ENCODE measurements at regions not wholly inside any gene's neighbourhood (a gene's known extent, or its start where the extent isn't known, plus 50 kb on each side); places are given as distances from the start of the nearest gene placed in this dataset.

DNA sequence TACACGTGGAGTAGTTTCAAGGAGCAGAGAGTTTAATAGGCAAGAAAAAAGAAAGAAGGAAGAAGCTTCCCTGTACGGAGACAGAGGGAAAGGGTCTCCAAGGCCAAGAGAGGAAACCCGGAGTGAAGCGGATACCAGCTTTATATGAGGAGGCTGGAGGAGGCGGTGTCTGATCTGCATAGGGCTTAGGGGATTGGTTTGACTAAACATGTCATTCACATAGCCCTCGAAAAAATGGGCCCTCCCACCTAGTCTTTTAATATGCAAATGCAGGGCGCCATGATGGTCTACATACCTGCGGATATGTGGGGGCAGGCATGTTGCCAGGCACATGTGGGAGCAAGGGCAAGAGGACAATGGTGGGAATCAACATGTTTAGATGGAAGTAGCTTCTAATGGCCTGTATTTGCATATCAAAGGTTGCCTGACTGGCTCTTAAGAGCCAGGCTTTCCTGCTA lies 103.1 kb upstream of the UGT8 start:
- Mint-ChIP-seq H3K4me1 (ENCODE audit: low read depth) (no peaks in the 10 kb centered on the region), H3K9me3 (no peaks in the 10 kb centered on the region), H3K27ac (no peak overlapping the region), H3K27me3 (ENCODE audit: low read depth) (no peaks in the 10 kb centered on the region), H3K4me3 (no peak overlapping the region), H3K36me3 (ENCODE audit: low read depth) (no peaks in the 10 kb centered on the region)

DNA sequence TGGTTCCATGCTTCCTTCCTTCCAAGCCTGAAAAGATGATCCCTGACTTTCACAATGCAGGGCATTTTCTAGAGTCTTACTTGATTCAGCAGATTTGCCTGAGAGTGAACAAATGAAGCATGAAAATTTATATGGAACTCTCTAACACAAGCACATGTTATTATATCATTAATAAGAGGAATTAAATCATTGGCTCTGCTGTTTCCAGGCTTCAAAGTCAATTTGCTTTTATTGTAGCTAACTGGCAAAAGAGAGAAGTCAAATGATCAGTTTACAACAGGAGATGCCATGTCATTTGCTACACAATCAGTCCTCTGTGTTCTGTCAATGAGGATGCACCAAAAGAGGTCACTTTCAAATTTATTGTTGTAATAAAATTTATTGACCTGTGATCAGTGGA lies 101.5 kb upstream of the UGT8 start:
- Mint-ChIP-seq H3K36me3 (ENCODE audit: low read depth) (no peaks in the 10 kb centered on the region), H3K4me1 (ENCODE audit: low read depth) (no peaks in the 10 kb centered on the region), H3K27me3 (ENCODE audit: low read depth) (no peaks in the 10 kb centered on the region), H3K4me3 (no peak overlapping the region), H3K27ac (no peak overlapping the region), H3K9me3 (no peaks in the 10 kb centered on the region)

DNA sequence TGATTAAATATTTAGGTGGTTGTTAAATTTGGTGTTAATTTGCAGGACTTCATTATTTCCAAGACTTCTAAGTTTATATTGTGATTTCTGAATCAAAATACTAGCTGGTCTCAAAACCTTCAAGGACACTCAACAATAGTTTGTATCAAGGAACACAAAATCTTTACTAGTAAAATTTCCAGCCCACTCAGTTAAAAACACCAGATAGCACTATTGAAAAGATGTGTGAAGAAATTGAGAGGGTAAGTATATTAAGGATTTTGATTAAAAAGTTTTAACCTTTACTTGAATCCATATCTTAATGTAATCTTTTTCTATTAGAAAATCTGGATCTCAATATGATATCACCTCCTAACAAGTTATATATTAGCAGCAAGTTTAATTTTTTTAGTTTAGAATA lies 89.3 kb upstream of the UGT8 start:
- no peaks in the 10 kb centered on the region for H3K36me3 Mint-ChIP-seq (ENCODE audit: low read depth)
- H3K4me3 Mint-ChIP-seq: no peak overlapping the region
- no peaks in the 10 kb centered on the region for H3K4me1 Mint-ChIP-seq (ENCODE audit: low read depth)
- no peaks in the 10 kb centered on the region for H3K9me3 Mint-ChIP-seq
- H3K27ac Mint-ChIP-seq: no peak overlapping the region
- no peaks in the 10 kb centered on the region for H3K27me3 Mint-ChIP-seq (ENCODE audit: low read depth)

DNA sequence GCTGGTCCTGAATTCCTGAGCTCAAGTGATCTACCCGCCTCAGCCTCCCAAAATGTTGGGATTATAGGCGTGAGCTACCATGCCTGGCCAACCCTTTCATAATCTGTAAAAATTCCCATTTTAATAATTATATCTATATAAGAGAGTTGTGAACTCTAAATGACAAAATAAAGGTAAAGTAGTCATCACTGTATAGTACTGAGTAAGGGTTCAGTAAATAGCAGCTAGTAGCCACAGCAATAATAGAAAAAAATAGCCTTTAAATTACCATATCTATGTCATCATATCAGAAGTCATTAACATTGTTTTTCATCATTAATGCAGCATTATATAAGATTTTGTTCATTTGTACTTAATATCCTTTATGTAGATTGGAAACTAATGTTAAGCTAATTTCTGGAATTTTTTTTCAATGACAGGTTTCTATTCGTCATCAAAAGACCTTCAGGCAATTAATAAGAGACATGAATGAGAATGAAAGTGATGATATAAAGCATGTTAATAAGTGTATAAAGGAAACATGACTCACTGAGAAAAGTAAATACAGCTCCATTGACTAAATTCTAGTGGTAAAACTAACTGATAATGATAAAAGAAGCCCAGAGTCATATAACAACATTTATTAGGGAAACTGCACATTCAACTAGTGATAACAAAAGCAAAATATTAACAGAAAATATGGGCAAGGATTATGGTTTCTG lies 85.9 kb upstream of the UGT8 start:
- no peaks in the 10 kb centered on the region for H3K27me3 Mint-ChIP-seq (ENCODE audit: low read depth)
- no peaks in the 10 kb centered on the region for H3K4me1 Mint-ChIP-seq (ENCODE audit: low read depth)
- H3K36me3 Mint-ChIP-seq (ENCODE audit: low read depth): no peaks in the 10 kb centered on the region
- H3K27ac Mint-ChIP-seq: no peak overlapping the region
- H3K4me3 Mint-ChIP-seq: no peak overlapping the region
- no peaks in the 10 kb centered on the region for H3K9me3 Mint-ChIP-seq

DNA sequence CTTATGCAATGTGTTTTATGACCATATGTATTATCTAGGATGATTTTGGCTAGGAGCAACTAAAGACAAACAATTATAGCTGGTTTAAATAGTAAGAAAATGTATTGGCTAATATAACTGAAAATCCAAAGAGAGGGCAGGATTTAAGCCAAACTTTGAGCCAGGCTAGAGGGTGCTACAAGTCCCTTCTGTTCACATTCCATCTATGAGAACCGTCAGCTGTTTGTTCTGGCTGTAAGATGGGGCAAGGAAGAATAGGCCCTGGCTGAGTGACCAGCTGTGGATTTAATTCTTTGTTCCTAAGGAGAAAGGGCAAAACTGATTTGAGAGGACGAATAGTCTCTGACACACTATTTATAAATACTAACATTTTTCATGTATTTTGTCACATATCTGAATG lies 79.2 kb upstream of the UGT8 start:
- H3K27me3 Mint-ChIP-seq (ENCODE audit: low read depth): no peaks in the 10 kb centered on the region
- peaks cover 27% of the 10 kb centered on the region for H3K9me3 Mint-ChIP-seq
- no peak overlapping the region for H3K4me3 Mint-ChIP-seq
- H3K36me3 Mint-ChIP-seq (ENCODE audit: low read depth): no peaks in the 10 kb centered on the region
- H3K4me1 Mint-ChIP-seq (ENCODE audit: low read depth): no peaks in the 10 kb centered on the region
- no peak overlapping the region for H3K27ac Mint-ChIP-seq

DNA sequence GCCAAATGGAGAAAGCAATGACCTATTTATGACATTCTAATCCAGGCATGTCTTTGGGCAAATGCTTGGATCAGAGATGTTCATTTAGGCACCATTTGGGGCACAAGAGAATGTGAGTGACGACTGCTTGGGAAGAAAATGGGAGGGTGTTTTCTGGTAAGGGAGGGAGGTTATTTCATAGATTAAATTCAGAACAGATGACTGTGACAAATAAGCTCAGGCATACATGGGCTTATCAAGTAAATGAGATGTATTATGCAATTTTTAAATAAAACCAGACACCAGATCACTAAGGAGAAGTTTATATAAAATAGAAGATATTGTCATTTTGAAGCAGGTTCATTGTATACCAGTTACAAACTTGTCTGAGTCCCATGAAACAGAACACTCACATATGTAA lies 71.4 kb upstream of the UGT8 start:
- Mint-ChIP-seq H3K4me3 (no peak overlapping the region), H3K9me3 (peaks cover 13% of the 10 kb centered on the region), H3K36me3 (ENCODE audit: low read depth) (no peaks in the 10 kb centered on the region), H3K4me1 (ENCODE audit: low read depth) (no peaks in the 10 kb centered on the region), H3K27me3 (ENCODE audit: low read depth) (no peaks in the 10 kb centered on the region), H3K27ac (no peak overlapping the region)

DNA sequence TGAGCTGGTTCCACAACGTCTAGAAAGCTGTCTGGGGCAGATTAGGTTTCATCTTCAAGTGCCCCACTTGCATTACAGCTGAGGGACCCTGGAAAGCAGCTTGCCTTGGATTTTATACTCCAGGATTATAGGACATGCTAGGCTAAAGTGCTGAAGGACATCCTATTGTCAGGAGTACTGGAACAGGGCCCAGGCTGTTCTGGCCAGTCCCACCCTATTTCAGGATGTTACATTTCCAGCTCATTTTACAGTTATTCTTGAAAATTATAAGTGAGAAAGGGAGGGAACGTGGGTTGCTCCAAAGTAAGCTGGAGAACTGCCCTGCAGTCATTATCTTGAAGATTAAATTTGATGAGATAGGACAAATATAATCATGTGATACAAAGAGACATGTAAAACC lies 71.0 kb upstream of the UGT8 start:
- Mint-ChIP-seq H3K9me3 (peaks cover 13% of the 10 kb centered on the region), H3K4me3 (no peak overlapping the region), H3K4me1 (ENCODE audit: low read depth) (no peaks in the 10 kb centered on the region), H3K36me3 (ENCODE audit: low read depth) (no peaks in the 10 kb centered on the region), H3K27me3 (ENCODE audit: low read depth) (no peaks in the 10 kb centered on the region), H3K27ac (no peak overlapping the region)

DNA sequence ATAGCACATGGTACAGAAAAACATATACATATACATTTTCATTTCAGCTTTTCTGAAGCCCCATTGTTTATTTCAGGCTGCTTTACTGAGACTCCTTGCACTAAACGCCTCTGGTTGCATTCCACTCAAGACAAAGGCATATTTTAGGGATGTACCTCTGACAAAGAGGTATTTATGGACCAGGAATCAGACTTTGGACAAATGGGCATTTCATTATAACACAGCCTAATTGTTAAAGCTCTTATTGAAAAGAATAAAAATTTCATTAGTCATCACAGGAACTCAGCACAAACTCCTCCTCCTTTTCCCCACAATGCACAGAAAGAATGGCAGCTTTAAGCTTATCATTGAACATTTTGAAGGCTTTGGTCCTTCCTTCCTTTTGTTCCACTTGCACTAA lies 62.9 kb upstream of the UGT8 start:
- H3K9me3 Mint-ChIP-seq: peaks cover 2% of the 10 kb centered on the region
- no peak overlapping the region for H3K4me3 Mint-ChIP-seq
- no peaks in the 10 kb centered on the region for H3K36me3 Mint-ChIP-seq (ENCODE audit: low read depth)
- H3K27me3 Mint-ChIP-seq (ENCODE audit: low read depth): no peaks in the 10 kb centered on the region
- H3K4me1 Mint-ChIP-seq (ENCODE audit: low read depth): no peaks in the 10 kb centered on the region
- H3K27ac Mint-ChIP-seq: no peak overlapping the region

DNA sequence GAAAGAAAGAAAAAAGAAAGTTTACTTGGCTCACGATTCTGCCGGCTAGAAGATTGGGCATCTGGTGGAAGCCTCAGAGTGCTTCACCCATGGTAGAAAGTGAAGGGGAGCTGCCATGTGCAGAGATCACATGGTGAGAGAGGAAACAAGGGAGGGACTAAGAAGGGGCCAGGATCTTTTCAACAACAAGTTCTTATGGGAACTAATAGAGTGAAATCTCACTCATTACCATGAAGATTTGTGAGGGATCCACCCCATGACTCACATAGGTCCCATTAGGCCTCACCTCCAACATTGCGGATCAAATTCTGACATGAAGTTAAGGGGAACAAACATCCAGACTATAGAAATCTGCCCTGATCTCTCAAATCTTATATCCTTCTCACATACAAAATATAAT lies 61.3 kb upstream of the UGT8 start:
- H3K4me3 Mint-ChIP-seq: no peak overlapping the region
- H3K9me3 Mint-ChIP-seq: peaks cover 2% of the 10 kb centered on the region
- H3K36me3 Mint-ChIP-seq (ENCODE audit: low read depth): no peaks in the 10 kb centered on the region
- H3K27ac Mint-ChIP-seq: no peak overlapping the region
- H3K27me3 Mint-ChIP-seq (ENCODE audit: low read depth): no peaks in the 10 kb centered on the region
- H3K4me1 Mint-ChIP-seq (ENCODE audit: low read depth): no peaks in the 10 kb centered on the region

DNA sequence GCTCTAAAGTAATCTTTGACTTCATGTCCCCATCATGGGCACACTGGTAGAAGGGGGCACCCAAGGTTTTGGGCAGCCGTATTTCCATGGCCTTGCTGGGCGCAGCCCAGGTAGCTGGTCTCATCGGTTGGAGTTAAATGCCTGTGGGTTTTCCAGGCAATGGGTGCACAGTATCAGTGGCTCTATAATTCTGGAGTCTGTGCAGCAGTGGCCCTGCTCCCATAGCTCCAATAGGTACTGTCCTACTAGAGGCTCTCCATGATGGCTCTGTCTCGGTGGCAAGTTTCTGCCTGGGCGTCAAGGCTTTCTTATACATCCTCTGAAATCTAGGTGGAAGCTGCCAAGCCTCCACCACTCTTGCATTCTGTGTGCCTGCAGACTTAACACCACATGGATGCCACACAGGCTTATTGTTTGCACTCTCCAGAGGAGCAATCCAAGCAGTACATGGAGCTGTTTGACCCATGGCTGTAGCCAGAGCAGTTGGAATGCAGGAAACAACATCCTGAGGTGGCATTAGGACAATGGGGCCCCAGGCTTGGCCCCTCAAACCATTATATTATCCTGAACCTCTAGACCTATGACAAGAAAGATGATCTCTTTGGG lies 60.5 kb upstream of the UGT8 start:
- no peak overlapping the region for H3K4me3 Mint-ChIP-seq

DNA sequence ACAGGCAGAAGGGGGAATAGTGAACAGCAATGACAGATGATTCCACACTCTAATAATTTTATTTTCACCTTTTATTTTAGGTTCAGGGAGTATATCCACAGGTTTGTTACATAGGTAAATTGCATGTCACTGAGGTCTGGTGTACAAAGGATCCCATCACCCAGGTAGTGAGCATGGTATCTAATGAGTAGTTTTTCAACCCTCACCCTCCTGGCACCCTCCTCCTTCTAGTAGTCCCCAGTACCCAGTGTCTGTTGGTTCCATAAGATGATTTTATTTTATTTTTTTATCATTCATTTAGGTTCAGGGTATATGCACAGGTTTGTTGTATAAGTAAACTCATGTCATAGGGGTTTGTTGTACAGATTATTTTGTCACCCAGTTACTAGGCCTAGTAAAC lies 58.6 kb upstream of the UGT8 start:
- H3K4me1 Mint-ChIP-seq (ENCODE audit: low read depth): no peaks in the 10 kb centered on the region
- H3K9me3 Mint-ChIP-seq: peaks cover 2% of the 10 kb centered on the region
- H3K27ac Mint-ChIP-seq: no peak overlapping the region
- no peak overlapping the region for H3K4me3 Mint-ChIP-seq
- H3K27me3 Mint-ChIP-seq (ENCODE audit: low read depth): no peaks in the 10 kb centered on the region
- H3K36me3 Mint-ChIP-seq (ENCODE audit: low read depth): no peaks in the 10 kb centered on the region

More for the DNA sequence above, 60.5 kb upstream of the UGT8 start:
- Mint-ChIP-seq H3K27ac (no peak overlapping the region), H3K27me3 (ENCODE audit: low read depth) (no peaks in the 10 kb centered on the region), H3K4me1 (ENCODE audit: low read depth) (no peaks in the 10 kb centered on the region), H3K9me3 (peaks cover 2% of the 10 kb centered on the region), H3K36me3 (ENCODE audit: low read depth) (no peaks in the 10 kb centered on the region)

DNA sequence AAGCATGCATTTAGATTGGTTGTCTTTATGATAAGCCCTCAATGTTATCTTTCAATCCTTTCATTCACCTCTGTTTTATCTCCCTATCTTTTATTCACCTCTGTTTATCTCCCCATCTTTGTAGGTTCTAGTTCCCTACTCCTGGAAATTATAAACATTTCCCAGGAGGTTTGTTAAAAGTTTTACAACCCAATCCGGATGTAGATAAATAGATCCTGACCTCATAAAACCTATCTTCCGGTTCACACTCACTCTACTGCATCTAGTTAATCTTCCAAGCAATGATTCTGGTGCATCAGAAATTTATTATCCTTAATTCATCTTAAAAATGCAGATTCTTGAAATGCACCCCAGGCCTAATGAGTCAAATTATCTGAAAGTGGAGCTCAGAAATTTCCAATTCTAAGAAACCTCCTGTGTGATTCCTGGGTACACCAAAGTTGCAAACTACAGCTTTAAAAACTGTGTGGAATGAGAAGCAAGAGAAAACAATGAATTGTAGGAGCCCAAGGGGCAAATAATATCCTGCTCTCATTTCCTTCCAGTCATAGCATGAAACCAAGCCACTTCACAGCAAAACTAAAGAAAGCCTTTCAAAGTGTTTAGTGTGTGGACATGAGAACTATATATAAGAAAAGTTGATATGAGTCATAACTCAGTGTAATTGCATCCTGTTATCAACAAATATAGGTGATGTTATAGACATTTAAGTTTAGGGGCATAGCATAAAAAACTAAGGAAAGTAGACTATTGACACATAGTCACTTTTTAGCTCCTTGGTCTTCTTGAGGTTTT lies 51.1 kb upstream of the UGT8 start:
- Mint-ChIP-seq H3K9me3 (no peaks in the 10 kb centered on the region), H3K4me1 (ENCODE audit: low read depth) (no peaks in the 10 kb centered on the region), H3K27me3 (ENCODE audit: low read depth) (no peaks in the 10 kb centered on the region), H3K36me3 (ENCODE audit: low read depth) (no peaks in the 10 kb centered on the region), H3K4me3 (no peak overlapping the region), H3K27ac (no peak overlapping the region)

Data from T-helper 1 cell treated with Interleukin-12 subunit alpha and Interleukin-12 subunit beta and Interleukin-4 antibody, amounts not matched to agents 30 μg/mL and 1 μg/mL, for 36 hours (primary cell).